ENCODE measurements at regions not wholly inside any gene's neighbourhood (a gene's known extent, or its start where the extent isn't known, plus 50 kb on each side); places are given as distances from the start of the nearest gene placed in this dataset.

GRCh38 chr2:54020793-54021414, 50.1 kb upstream of the PSME4 start:
- ATAC-seq (no peak), DNase-seq (ENCODE audit: low spot score) (no peak)
- no peak for TF ChIP-seq CBFB (CRISPR knock-in tag; IDR thresholded peaks at IDR 0.05; ENCODE audit: low read depth)
- TF ChIP-seq RELA (CRISPR knock-in tag; IDR thresholded peaks at IDR 0.05; ENCODE audit: borderline replicate concordance), result no peak
- TF ChIP-seq SOX15 (CRISPR knock-in tag; IDR thresholded peaks at IDR 0.05), result no peak
- TF ChIP-seq E2F5 (CRISPR knock-in tag; IDR thresholded peaks at IDR 0.05), result no peak
- TF ChIP-seq ATF1 (CRISPR knock-in tag; IDR thresholded peaks at IDR 0.05), result no peak
- H3K4me1 Mint-ChIP-seq, result no peaks in the 10 kb centered on the region
- H3K9me3 Mint-ChIP-seq, result peaks cover 14% of the 10 kb centered on the region
- POLR2A ChIA-PET, result no interaction called here
- H3K4me3 Mint-ChIP-seq, result no peak overlapping the region
- peaks cover 12% of the 10 kb centered on the region for H3K36me3 Mint-ChIP-seq
- CTCF ChIA-PET, result no interaction called here
- H3K27ac Mint-ChIP-seq, result no peak overlapping the region
- peaks cover 2% of the 10 kb centered on the region; the same call in 1 of the 2 replicates for H3K27me3 Mint-ChIP-seq (ENCODE audit: low read depth)
